ENCODE measurements at regions not wholly inside any gene's neighbourhood (a gene's known extent, or its start where the extent isn't known, plus 50 kb on each side); places are given as distances from the start of the nearest gene placed in this dataset.

DNA sequence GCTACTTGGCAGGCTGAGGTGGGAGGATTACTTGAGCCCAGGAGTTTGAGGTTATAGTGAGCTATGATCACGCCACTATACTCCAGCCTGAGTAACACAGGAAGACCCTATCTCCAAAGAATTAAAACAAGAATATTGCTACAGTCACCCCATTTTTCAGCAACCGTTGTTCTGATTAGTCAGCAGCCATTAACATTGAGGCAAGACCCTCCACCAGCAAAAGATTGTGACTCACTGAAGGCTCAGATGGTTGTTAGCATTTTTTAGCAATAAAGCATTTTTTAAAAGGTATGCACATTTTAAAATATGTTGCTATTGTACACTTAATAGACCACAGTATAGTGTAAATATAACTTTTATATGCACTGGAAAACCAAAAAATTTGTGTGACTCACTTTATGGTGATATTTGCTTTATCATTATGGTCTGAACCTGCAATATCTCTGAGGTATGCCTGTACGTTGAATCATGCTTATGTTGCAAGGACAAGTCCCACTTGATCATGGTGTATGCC is 492.6 kb downstream of the SQOR start:
- TF ChIP-seq, protein P1, sequence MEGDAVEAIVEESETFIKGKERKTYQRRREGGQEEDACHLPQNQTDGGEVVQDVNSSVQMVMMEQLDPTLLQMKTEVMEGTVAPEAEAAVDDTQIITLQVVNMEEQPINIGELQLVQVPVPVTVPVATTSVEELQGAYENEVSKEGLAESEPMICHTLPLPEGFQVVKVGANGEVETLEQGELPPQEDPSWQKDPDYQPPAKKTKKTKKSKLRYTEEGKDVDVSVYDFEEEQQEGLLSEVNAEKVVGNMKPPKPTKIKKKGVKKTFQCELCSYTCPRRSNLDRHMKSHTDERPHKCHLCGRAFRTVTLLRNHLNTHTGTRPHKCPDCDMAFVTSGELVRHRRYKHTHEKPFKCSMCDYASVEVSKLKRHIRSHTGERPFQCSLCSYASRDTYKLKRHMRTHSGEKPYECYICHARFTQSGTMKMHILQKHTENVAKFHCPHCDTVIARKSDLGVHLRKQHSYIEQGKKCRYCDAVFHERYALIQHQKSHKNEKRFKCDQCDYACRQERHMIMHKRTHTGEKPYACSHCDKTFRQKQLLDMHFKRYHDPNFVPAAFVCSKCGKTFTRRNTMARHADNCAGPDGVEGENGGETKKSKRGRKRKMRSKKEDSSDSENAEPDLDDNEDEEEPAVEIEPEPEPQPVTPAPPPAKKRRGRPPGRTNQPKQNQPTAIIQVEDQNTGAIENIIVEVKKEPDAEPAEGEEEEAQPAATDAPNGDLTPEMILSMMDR (IDR thresholded peaks at IDR 0.05) = no peak
- no peak for TF ChIP-seq EZH2 (IDR thresholded peaks at IDR 0.05; ENCODE audit: borderline replicate concordance, insufficient read depth, low read depth, low read length, poor library complexity, severe bottlenecking)

Measured in B cell (primary cell).